Right forelimb (tissue), 1 donor: ENCODE measurements at regions not wholly inside any gene's neighbourhood (a gene's known extent, or its start where the extent isn't known, plus 50 kb on each side); places are given as distances from the start of the nearest gene placed in this dataset.

Source experiments
- DNase-seq: peaks from one replicate; pipeline ENCODE4 v3.0.0-alpha.2; 2018

DNA sequence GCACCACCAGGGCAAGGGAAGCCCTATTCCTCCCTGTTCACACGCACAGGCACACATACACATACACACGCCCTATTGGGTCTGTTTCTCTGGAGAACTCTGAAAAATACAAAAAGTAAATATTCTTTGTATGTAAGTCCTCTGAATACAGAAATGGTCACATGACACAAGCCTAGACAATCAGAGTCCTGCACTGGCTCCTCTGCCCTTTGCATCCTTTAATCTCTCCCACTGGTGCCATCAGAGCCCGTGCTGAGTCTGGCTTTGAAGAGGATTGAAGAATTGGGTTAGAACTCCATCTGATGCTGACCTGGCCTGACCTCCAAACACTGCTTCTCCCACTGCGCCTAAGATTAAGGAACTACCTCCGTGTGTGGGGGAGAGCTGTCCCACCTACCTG is 273.2 kb upstream of the TBX3 start:
- DNase-seq: no peak

DNA sequence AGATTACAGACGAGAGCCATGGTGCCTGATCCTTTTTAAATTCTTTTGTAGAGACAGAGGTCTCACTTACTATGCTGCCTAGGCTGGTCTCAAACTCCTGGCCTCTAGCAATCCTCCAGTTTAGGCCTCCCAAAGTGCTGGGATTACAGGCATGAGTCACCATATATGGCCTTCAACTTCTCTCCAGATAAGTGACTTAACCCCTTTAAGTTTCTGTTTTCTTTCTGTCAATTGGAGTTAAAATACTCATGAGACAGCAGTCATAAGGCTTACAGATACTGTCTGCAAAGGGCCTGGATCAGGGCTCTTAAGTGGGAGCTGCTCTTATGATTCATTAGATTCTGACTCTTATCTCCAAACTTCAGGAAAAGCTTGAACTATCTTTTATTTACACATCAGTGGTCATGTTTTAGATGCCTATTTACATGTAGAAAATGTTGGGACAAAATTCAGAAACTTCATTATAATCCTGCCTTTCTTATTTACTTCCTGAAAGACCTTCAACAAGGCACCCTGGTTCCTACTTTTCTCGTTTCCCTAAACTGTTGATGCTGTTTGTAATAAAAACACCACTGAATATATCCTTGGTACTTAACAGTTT is 271.5 kb upstream of the TBX3 start:
- DNase-seq: no peak

GRCh38 chr12:114954511-114955055 is 270.6 kb upstream of the TBX3 start:
- DNase-seq: no peak

DNA sequence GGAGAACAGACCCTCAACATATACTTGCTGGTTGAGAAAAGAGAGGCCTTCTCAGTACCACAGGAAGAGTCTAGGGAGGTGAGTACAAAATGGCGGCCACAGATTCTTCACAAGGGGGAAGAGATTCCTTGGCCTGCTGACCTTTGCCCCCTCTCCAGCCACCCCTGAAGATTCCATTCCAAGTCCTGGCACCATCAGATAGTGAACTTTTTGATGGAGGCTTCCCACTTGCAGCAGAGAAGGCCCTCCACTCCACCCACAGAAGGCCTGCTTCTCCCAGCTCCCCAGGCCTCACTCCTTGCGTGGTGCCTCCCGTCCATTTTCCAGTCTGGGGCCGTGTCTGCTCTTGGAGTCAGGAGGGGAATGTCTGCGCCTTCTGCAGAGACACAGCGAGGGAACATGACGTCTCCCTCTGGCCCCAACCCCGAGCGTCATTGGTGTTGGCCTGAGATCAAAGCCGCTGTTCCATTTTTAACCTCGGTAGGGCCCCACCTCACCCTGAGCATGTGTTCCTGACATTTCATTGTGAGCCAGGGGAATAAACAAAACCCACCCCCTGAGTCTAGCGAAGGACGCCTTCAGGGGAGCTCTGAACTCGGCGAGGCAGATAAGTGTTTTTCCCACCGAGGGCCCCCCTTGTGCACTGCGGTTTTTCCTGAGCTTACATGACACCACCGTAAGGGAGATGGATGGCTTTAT is 268.7 kb upstream of the TBX3 start:
- peak; percentile 70 for DNase-seq

DNA sequence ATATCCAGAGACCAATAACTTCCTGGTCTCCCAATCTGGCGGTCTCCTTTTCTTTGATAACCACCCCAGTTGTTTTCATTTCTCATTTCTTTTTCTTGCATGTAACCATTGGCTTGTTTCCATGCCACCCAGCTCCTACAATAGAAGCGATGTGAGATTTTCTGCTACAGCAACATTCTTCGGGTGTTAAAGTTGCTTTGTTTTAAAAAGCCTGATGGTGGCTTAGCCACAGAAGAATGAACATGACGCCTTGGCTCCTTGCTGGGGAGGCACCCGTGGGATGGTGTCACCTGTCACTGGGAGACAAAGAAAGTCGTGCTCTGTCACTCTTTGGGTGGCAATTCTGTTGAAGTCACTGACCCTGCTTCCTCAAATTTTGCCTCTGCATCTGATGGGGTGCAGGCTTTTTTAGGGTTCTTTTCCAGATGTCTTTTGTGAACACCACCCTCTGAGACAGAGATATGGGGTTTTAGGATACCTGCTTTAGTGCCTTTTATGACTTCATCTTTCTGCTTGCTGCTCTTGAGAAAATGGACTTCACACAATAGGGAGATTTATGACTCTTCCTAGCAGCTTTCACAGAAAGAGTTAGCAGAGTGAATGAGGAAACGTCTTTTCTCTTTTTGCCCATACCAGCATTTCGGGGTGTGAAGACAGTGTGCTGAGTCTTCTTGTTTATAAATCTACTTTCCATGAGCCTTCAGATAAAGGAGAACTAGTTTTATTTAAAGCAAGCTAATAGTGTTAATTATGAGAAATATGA is 265.3 kb upstream of the TBX3 start:
- no peak for DNase-seq

GRCh38 chr12:114945351-114945750 is 261.4 kb upstream of the TBX3 start:
- DNase-seq: no peak

DNA sequence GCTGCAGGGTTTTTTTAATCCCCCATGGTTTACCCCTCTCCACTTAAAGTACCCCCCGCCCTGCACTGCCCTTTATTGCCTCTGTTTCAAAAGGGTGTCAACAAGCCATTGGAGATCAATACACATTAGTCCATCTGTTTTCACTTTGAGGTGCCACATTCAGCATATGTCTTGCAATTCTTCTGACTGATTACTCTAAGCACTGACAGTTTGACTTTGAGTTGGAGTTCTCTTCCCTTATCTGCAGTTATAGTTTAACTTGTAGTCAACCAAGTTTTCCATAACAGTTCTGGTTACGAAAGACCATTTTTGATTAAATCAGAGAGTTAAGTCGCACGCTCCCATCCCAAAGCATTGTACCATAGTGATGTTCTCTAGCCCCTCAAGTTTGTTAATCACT is 260.8 kb upstream of the TBX3 start:
- no peak for DNase-seq

DNA sequence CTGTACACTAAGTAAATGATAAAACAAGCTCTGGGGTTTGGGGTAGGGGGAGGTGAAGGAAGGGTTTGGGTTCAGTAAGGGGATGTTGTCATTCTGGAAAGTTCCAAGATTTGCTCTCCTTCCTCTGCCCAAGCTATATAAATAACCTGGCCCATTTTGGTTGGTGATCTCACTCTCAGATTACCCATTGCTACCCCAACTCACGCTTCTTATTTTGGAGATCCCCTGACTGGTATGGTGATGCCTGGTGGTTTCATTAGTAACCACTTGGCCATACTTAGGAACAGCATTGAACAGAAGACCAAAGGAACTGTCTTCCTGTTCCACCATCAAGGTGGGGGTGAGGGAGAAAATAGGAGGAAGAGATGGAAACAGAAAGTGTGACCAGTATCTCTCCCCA is 259.6 kb upstream of the TBX3 start:
- DNase-seq: no peak

DNA sequence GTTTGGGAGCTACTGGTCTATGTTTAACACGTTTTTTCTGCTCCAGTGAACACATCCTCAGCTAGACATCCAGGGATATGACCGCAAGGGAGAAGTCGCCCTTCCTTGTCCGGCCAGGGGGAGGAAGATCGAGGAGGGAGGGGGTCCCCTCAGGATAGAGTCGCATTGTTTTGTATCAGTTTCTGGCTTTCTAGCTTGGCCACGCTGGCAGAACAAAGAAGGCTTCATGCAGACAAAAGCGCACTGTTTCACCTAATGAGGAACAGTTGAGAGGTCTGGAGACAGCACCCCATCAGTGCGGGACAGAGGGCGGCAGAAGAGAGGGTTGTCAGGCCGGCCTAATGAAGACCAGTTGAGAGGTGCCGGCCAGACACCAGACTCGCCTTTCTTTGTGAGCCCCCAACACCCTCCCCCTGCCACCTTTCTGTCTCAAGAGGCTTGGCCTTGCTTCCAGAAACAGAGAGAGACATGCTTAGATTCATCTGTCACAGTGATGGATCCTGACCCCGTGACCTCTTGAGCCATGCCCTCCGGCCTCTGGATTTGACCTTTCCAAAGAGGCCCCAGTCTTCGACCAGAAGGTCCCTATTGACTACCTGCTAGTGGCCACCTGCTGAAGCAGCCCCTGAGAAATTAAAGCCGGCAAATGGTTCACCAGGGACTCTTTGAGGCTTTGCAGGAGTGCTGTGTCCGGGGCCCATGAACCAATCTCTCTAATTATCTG is 254.7 kb upstream of the TBX3 start:
- peak; percentile 5 for DNase-seq

- DNase-seq: peak; percentile 21
These were observed 252.4 kb upstream of the TBX3 start for GRCh38 chr12:114936148-114937079.

DNA sequence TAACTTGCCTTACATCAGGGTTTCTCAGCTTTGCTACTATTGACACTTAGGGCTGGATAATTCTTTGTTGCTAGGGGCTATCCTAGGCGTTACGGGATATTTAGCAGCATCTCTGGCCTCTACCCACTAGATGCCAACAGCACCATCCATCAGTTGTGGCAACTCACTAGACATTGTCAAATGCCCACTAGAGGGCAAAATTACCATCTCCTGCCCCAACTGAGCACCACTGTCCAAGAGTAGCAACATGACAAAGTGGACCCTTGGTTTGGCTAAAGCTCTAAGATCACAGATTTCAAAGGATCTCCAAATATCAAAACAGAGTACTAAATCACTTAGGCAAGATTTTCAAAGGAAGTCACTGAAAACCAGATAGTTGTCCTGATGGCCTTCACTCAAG is 251.7 kb upstream of the TBX3 start:
- no peak for DNase-seq

- peak; percentile 24 for DNase-seq
These were observed 249.6 kb upstream of the TBX3 start for GRCh38 chr12:114933428-114934160.

- no peak for DNase-seq
These were observed 248.8 kb upstream of the TBX3 start for GRCh38 chr12:114932806-114933205.

DNA sequence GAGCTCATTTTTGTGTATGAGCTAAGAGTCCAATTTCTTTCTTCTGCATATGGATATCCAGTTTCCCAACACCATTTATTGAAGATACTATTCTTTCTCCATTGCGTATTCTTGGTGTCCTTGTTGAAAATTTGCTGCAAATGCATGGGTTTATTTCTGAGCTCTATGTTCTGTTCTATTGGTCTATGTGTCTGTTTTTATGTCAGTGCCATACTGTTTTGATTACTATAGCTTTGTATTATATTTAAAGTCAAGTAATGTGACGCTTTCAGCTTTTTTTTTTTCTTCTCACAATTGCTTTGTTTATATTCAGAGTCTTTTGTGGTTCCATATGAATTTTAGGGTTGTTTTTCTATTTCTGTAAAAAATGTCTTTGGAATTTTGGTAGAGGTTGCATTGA is 247.1 kb upstream of the TBX3 start:
- no peak for DNase-seq

DNA sequence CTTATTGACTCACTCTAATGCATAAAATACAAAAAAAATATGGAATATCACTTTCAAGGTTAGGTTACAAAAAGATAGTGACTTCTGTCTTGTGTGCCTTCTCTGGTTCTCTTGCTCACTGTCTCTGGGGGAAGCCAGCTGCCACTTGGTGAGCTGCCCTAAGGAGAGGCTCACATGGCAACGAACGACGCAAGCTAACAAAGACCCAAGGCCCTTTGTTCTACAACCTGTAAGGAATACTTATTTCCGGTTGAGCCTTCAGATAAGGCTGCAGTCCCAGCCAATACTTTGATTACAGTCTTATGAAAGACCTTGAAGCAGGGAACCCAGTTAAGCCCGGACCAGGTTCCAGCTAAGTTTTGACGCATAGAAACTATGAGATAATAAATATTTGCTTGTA is 242.4 kb upstream of the TBX3 start:
- DNase-seq: no peak

DNA sequence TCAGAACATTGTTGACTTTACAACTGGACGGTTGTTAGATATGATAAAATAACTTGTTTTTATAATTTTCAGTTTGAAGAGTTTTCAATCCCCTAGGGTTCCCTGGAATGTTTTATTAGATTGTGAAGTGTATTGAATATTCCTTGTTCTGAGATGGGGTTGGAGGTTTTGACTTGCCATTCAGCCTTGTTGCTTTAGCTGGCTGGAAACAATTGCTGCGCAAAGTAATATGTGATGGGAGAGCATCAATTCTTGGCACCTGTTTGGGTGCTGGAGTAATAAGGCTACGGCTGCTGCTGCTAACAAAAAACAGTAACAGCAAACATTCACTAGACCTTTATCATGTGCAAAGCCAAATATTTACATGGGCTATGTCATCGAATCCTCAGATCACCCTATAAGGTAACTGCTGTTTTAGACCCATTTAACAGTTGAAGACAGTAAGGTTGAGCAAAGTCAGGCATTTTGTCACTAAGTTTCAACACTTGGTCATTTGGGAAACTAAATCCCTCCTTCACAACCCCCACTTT is 241.0 kb upstream of the TBX3 start:
- no peak for DNase-seq

- DNase-seq: no peak
These were observed 237.8 kb upstream of the TBX3 start for GRCh38 chr12:114921781-114922180.

- DNase-seq: no peak
These were observed 237.0 kb upstream of the TBX3 start for GRCh38 chr12:114920771-114921554.

GRCh38 chr12:114919479-114919878 is 235.5 kb upstream of the TBX3 start:
- DNase-seq: no peak

GRCh38 chr12:114918535-114919233 is 234.7 kb upstream of the TBX3 start:
- DNase-seq: no peak
